ENCODE measurements at regions not wholly inside any gene's neighbourhood (a gene's known extent, or its start where the extent isn't known, plus 50 kb on each side); places are given as distances from the start of the nearest gene placed in this dataset.

DNA sequence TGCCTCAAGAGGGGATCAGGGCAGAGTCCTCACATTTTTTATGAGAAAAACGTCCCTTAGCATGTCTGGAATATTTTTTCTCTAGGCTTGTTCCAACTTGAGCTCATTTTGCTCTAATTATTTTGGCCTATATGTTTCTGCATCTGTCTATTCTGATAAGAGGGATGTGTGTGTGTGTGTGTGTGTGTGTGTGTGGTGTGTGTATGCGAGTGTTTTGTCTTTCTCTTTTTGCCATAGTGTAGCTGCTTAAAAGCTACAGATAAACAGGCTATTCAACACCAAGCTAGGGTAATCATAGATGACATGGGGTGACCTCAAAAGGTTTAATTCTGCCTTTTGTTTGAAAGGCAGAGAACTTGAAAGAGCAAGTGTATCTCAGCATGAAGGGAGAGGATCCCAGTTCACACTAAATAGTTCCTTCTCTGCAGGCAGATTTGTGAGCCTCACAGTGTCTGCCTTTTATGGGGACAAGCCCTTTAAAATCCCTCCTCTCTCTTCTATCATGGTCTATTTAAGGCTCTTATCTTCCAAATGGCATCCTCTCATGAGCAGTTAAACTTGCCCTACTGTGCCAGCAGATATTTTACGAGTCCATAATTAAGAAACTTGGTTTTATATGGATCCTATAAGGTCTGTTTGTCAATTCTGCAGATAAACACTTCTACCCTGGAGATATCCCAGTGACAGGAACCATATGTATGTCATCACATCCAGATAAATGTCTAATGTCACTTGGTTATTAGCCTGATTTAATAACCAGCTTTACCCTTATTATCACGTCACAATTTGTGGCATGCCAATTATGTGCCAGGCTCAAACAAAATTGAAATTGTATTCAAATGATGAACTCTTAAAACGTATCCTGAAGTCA is 202.9 kb upstream of the MTPN start:
- no peaks in the 10 kb centered on the region for H3K9me3 ChIP-seq (ENCODE audit: control insufficient read depth, insufficient read depth, low read length)
- no peak overlapping the region for H3K9ac ChIP-seq (ENCODE audit: low read depth, low read length)
- H3K36me3 ChIP-seq (ENCODE audit: insufficient read depth, low read length), result no peaks in the 10 kb centered on the region
- H3K4me1 ChIP-seq (ENCODE audit: insufficient read depth, low read length), result no peaks in the 10 kb centered on the region

DNA sequence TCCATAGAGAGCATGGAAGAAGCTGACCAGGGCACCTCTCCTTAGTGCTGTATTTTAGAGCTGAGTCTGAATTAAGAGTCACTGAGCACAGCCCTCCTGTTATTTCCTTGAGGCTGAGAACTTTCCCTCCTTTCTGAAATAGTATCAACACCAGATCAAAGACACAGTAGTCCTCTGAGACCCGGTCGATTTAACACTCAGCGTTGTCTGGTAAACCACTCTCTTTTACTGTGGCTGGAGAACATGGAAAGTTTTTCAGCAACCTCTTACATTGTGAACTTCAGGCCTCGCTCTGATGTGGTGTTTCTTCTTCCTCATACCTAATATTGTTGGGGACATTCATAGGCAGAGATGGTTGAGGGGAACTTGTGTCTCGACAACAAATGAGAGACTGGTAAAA is 202.0 kb upstream of the MTPN start:
- Histone ChIP-seq H3K9me3 (ENCODE audit: control insufficient read depth, insufficient read depth, low read length) (no peaks in the 10 kb centered on the region), H3K4me1 (ENCODE audit: insufficient read depth, low read length) (no peaks in the 10 kb centered on the region), H3K36me3 (ENCODE audit: insufficient read depth, low read length) (no peaks in the 10 kb centered on the region), H3K9ac (ENCODE audit: low read depth, low read length) (no peak overlapping the region)

DNA sequence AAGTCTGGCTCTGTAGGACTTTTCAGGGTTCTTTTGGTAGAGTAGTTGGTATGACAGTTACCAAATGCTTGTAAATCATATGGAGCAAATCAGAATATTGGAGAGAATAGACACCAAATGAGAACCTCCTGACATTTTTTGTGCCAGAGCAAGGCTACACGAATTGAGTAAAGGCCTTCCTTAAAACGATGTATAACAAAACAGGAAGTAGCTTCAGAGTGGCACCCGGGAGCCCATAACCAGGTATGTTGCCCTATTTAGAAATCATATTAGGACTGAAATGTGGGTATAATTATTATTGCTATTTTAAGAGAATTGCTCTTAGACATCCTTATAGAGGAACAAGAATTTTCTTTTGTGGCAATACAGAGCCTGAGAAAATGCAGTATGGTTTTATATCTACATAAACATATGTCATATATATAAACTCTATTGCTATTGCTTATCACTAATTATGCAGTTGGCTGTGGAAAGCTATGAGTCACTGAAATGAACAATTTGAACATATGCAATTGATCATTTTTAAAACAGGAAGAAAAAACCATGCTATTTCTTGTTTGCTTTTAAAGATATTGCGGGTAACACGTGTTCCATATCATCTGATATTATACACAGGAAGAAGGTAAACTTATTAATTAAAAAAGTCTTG is 197.4 kb upstream of the MTPN start:
- no peak overlapping the region for H3K9ac ChIP-seq (ENCODE audit: low read depth, low read length)
- no peaks in the 10 kb centered on the region for H3K36me3 ChIP-seq (ENCODE audit: insufficient read depth, low read length)
- H3K4me1 ChIP-seq (ENCODE audit: insufficient read depth, low read length), result no peaks in the 10 kb centered on the region
- no peaks in the 10 kb centered on the region for H3K9me3 ChIP-seq (ENCODE audit: control insufficient read depth, insufficient read depth, low read length)

DNA sequence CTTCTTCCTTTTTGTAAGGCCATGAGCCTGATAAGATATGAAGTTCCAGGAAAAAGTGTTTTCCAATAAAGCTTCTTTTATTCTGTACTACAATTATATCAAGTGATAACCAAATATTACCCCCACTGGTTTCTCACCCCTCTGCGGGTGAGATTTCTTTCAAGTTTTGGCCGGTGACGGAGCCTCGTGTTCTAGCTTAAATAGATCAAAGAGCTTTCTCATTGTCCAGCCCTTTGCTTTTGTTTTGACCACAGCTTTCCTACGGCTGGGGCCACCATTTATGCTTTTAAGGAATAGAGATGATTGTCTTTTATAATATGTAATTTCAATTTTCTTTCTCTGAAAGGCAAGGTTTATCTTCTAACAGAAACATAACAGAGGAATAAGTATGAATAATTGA is 196.7 kb upstream of the MTPN start:
- Histone ChIP-seq H3K36me3 (ENCODE audit: insufficient read depth, low read length) (no peaks in the 10 kb centered on the region), H3K9me3 (ENCODE audit: control insufficient read depth, insufficient read depth, low read length) (no peaks in the 10 kb centered on the region), H3K9ac (ENCODE audit: low read depth, low read length) (no peak overlapping the region), H3K4me1 (ENCODE audit: insufficient read depth, low read length) (no peaks in the 10 kb centered on the region)

DNA sequence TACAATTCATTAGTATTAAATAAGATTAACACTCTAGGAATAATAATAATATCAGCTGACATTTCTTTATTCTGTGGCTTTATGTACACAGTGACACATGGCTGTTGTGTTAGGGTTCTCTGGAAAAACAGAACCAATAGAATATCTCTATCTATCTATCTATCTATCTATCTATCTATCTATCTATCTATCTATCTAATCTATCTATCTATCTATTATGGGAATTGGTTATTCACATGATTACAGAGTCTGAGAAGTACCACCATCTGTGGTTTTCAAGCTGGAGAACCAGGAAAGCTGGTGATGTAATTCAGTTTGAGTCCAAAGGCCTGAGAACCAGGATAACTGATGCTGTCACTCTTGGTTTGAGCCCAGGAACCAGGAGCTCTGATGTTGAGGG is 194.1 kb upstream of the MTPN start:
- no peaks in the 10 kb centered on the region for H3K9me3 ChIP-seq (ENCODE audit: control insufficient read depth, insufficient read depth, low read length)
- no peak overlapping the region for H3K9ac ChIP-seq (ENCODE audit: low read depth, low read length)
- no peaks in the 10 kb centered on the region for H3K36me3 ChIP-seq (ENCODE audit: insufficient read depth, low read length)
- no peaks in the 10 kb centered on the region for H3K4me1 ChIP-seq (ENCODE audit: insufficient read depth, low read length)

DNA sequence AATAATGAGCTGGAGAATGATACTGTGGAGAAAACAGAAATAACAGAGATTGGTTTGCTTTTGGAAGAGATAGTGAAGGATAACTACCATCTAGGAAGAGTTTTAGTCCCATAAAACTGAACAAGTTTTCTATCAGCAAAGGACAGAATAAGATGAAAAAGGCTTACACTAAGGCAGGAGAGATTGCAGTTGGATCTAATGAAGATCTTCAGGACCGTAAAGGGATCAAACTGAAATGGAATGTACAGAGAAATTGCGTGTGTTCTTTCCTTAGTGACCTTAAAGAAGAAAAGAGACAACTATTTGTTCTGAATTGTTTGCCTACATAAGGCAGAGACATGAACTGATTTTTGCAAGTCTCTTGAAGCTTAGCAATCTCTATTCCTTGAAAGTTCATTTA is 191.7 kb upstream of the MTPN start:
- Histone ChIP-seq H3K36me3 (ENCODE audit: insufficient read depth, low read length) (no peaks in the 10 kb centered on the region), H3K4me1 (ENCODE audit: insufficient read depth, low read length) (no peaks in the 10 kb centered on the region), H3K9me3 (ENCODE audit: control insufficient read depth, insufficient read depth, low read length) (no peaks in the 10 kb centered on the region), H3K9ac (ENCODE audit: low read depth, low read length) (no peak overlapping the region)

DNA sequence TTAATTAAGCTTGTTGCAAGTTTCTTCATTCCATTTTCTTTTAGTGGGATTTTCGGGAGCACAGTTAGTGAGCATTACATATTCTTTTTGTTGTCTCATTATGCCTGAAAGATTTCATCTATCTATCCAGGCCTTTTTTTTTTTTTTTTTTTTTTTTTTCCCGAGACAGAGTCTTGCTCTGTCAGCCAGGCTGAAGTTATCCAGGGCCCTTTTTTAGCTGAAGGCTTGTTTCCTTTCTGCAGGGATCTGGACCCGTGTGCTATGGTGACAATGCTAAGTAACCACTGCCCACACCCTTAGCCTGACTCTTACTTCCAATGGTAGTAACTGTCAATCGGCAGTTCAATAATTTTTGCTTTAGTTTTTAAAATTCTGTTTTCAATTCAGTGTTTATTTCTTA is 190.8 kb upstream of the MTPN start:
- Histone ChIP-seq H3K4me1 (ENCODE audit: insufficient read depth, low read length) (no peaks in the 10 kb centered on the region), H3K9ac (ENCODE audit: low read depth, low read length) (no peak overlapping the region)

DNA sequence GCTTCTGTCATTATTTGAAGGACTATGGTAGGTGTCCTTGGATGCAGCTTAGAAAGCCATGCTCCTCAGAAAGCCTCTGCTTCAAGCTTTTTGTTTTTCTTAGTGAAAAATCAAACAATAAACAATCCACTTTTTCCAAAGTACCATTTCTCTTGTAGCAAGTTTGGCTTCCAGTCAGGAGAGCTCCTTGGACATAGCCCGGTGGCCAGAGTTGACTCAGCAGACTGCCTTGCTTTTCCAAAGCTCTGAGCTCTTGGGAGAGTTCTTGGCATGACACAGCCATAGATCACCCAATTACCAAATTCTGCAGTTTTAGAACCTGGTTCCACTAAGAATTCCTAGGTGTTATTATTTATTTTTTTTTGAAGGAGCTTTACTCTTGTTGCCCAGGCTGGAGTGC is 189.4 kb upstream of the MTPN start:
- Histone ChIP-seq H3K4me1 (ENCODE audit: insufficient read depth, low read length) (no peaks in the 10 kb centered on the region), H3K36me3 (ENCODE audit: insufficient read depth, low read length) (no peaks in the 10 kb centered on the region), H3K9ac (ENCODE audit: low read depth, low read length) (no peak overlapping the region), H3K9me3 (ENCODE audit: control insufficient read depth, insufficient read depth, low read length) (no peaks in the 10 kb centered on the region)

More for the DNA sequence above, 190.8 kb upstream of the MTPN start:
- no peaks in the 10 kb centered on the region for H3K36me3 ChIP-seq (ENCODE audit: insufficient read depth, low read length)
- H3K9me3 ChIP-seq (ENCODE audit: control insufficient read depth, insufficient read depth, low read length), result no peaks in the 10 kb centered on the region

DNA sequence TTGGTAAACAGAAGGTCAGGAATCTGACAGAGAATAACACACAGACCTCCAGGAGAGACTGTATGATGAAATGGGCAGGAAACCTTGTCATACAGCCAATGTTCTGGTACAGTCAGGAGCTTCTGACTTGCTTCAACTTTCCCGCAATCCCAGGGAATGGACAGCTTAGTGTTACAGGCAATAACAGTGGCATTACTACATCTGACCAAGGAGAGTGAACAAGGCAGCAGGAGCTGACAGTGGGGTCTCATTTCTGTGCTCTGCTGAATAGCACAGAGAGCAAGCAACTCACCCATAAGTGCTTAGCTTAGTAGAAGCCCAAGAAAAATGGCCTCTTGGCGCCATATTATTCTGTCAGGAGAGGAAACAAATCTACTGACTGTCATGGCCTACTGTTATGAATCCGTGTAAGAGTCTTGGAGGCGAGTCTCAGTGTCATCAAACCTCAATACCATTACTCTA is 186.2 kb upstream of the MTPN start:
- Histone ChIP-seq H3K36me3 (ENCODE audit: insufficient read depth, low read length) (no peaks in the 10 kb centered on the region), H3K4me1 (ENCODE audit: insufficient read depth, low read length) (no peaks in the 10 kb centered on the region), H3K9ac (ENCODE audit: low read depth, low read length) (no peak overlapping the region), H3K9me3 (ENCODE audit: control insufficient read depth, insufficient read depth, low read length) (no peaks in the 10 kb centered on the region)

DNA sequence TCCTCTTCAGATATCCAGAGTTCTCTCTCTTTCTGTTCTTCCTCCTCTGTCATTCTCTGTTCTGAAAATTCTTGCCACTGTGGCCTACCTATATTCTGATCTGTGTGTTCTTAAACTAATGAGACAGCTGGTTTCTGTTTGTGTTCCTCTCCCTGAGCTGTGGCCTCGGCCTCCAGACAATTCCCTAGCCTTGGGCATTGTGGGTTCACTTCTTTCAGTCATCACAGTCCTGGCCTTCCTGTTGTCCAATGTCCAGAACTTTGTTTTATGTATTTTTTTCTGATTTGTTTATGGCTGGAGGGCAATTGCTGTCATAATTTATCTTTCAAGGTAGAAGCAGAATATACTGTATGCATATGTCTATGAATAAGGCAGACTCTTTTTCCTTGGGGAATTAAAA is 173.2 kb upstream of the MTPN start:
- no peaks in the 10 kb centered on the region for H3K36me3 ChIP-seq (ENCODE audit: insufficient read depth, low read length)
- H3K9ac ChIP-seq (ENCODE audit: low read depth, low read length), result no peak overlapping the region
- H3K4me1 ChIP-seq (ENCODE audit: insufficient read depth, low read length), result no peaks in the 10 kb centered on the region
- no peaks in the 10 kb centered on the region for H3K9me3 ChIP-seq (ENCODE audit: control insufficient read depth, insufficient read depth, low read length)

DNA sequence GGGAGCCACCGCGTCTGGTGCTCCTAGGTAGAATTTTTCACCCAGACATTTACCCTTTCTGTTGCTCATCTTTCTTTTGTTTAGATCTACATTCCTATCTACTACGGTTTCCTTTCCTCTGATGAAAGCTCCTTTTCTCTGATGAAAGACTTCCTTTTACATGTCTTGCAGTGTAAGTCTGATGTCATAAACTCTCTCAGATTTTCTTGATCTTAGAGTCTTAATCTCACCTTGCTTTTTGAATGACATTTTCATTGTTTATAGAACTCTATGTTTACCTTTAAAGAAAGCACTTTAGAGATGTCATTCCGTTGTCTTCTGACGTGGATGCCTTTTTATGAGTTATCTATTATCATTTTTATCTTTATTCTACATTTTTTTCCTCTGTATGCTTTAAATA is 171.8 kb upstream of the MTPN start:
- Histone ChIP-seq H3K36me3 (ENCODE audit: insufficient read depth, low read length) (no peaks in the 10 kb centered on the region), H3K9ac (ENCODE audit: low read depth, low read length) (no peak overlapping the region), H3K4me1 (ENCODE audit: insufficient read depth, low read length) (no peaks in the 10 kb centered on the region), H3K9me3 (ENCODE audit: control insufficient read depth, insufficient read depth, low read length) (no peaks in the 10 kb centered on the region)

DNA sequence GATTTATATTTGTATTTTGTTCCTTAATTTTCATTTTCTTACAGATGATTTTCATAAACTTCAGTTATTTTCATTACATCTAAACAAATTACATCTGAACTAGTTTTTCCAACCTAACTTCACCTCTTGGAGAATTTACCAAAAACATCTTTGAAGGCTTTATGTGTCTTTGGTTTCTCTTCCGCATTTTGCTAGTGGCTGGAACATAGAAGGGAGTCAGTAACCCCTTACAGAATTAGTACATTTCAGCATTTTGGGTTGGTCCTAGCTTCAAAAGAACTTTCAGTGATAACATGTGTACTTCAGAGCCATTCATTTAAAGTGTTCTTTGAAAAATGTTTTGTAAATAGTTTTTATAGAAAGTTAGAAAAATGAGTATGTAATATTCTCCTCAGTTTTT is 169.8 kb upstream of the MTPN start:
- no peaks in the 10 kb centered on the region for H3K4me1 ChIP-seq (ENCODE audit: insufficient read depth, low read length)
- no peaks in the 10 kb centered on the region for H3K36me3 ChIP-seq (ENCODE audit: insufficient read depth, low read length)
- no peak overlapping the region for H3K9ac ChIP-seq (ENCODE audit: low read depth, low read length)
- H3K9me3 ChIP-seq (ENCODE audit: control insufficient read depth, insufficient read depth, low read length), result no peaks in the 10 kb centered on the region

DNA sequence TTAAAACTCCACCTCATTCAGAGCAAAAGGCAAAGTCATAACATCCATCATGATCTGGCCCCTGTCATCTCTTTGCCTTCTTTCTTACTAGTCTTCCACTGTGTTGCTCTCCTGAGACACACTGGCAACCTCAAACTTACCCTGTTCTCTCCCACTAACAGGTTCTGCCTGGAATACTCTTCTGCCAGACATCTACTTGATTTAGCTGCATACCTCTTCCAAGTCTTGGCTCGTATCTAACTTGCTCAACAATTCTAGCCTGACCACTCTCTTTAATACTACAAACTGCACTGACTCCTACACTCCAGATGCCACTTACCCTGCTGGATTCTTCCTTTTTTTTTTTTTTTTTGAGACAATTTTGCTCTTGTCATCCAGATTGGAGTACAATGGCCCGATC is 167.0 kb upstream of the MTPN start:
- H3K36me3 ChIP-seq (ENCODE audit: insufficient read depth, low read length), result no peaks in the 10 kb centered on the region

DNA sequence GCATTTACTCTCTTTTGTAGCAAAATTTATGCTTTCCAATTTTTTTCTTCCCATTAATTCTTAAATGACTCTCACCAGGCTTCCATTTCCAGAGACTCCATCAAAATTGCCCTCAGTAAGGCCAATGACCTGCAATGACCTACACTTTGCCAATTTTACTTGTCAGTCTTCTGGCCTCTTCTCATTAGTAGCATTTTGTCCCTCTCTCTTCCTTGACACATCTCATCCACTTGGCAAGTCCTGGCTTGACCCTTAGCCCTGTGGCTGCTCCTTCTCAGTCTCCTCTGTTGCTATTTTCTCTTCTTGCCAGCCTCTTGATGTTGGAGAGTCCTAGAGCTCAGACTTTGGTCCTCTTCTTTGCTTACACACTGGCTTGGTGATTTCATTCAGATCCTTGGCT is 166.1 kb upstream of the MTPN start:
- Histone ChIP-seq H3K9ac (ENCODE audit: low read depth, low read length) (no peak overlapping the region), H3K9me3 (ENCODE audit: control insufficient read depth, insufficient read depth, low read length) (no peaks in the 10 kb centered on the region), H3K4me1 (ENCODE audit: insufficient read depth, low read length) (no peaks in the 10 kb centered on the region), H3K36me3 (ENCODE audit: insufficient read depth, low read length) (no peaks in the 10 kb centered on the region)

More for the DNA sequence above, 167.0 kb upstream of the MTPN start:
- no peaks in the 10 kb centered on the region for H3K4me1 ChIP-seq (ENCODE audit: insufficient read depth, low read length)
- no peak overlapping the region for H3K9ac ChIP-seq (ENCODE audit: low read depth, low read length)
- no peaks in the 10 kb centered on the region for H3K9me3 ChIP-seq (ENCODE audit: control insufficient read depth, insufficient read depth, low read length)

DNA sequence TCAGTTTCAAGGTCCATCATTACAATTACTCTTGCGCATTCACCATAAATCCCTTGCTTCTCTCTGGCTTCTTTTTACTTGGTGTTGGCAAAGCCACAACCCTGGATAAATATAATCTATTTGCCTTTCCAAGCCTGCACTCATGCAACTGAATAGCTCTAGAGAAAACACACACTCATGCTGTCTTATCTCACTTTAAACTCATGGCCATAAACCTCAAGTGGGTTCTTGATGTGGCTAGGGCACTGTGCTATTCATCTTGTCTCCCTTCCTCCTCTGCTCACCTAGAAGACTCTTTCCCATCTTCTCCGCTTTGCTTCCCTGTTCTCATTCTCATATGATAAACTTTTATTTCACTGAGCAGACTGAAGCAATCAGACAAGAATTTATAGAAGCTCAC is 165.4 kb upstream of the MTPN start:
- Histone ChIP-seq H3K9me3 (ENCODE audit: control insufficient read depth, insufficient read depth, low read length) (no peaks in the 10 kb centered on the region), H3K4me1 (ENCODE audit: insufficient read depth, low read length) (no peaks in the 10 kb centered on the region), H3K36me3 (ENCODE audit: insufficient read depth, low read length) (no peaks in the 10 kb centered on the region), H3K9ac (ENCODE audit: low read depth, low read length) (no peak overlapping the region)

All from ES-I3 (cell line).